ENCODE measurements at regions not wholly inside any gene's neighbourhood (a gene's known extent, or its start where the extent isn't known, plus 50 kb on each side); places are given as distances from the start of the nearest gene placed in this dataset.

- TF ChIP-seq ZNF274 (IDR thresholded peaks at IDR 0.05; ENCODE audit: low read depth, low read length): no peak
- no peak for TF ChIP-seq FOSL1 (IDR thresholded peaks at IDR 0.05; ENCODE audit: low read depth)
- TF ChIP-seq CTCF (IDR thresholded peaks at IDR 0.05 in 2 of 3, conservative IDR thresholded peaks at IDR 0.05 in 1 of 3; ENCODE audit: borderline replicate concordance in 1 of 3, insufficient read depth in 1 of 3, low read depth in 2 of 3, low read length in 2 of 3): no peak
- TF ChIP-seq ELF1 (IDR thresholded peaks at IDR 0.05; ENCODE audit: borderline replicate concordance, low read depth): no peak
- no peak for TF ChIP-seq TCF7L2 (IDR thresholded peaks at IDR 0.05; ENCODE audit: borderline replicate concordance, extremely low read depth, insufficient read depth, insufficient read length)
- TF ChIP-seq RAD21 (IDR thresholded peaks at IDR 0.05; ENCODE audit: low read depth): no peak
- TF ChIP-seq REST (IDR thresholded peaks at IDR 0.05; ENCODE audit: low read depth): no peak
- no peak for TF ChIP-seq EGR1 (IDR thresholded peaks at IDR 0.05; ENCODE audit: low read depth)
- TF ChIP-seq JUND (IDR thresholded peaks at IDR 0.05): no peak
- no peak for TF ChIP-seq ZFX (IDR thresholded peaks at IDR 0.05)
- no peak for TF ChIP-seq YY1 (IDR thresholded peaks at IDR 0.05; ENCODE audit: extremely low read depth, insufficient replicate concordance, low read depth, low read length)
- no peak for TF ChIP-seq ZBTB33 (IDR thresholded peaks at IDR 0.05; ENCODE audit: extremely low read depth, insufficient replicate concordance, low read length)
- TF ChIP-seq POLR2AphosphoS5 (IDR thresholded peaks at IDR 0.05; ENCODE audit: low read depth, low read length): no peak
- no peak for TF ChIP-seq ATF3 (IDR thresholded peaks at IDR 0.05)
- no peak for TF ChIP-seq CEBPB (IDR thresholded peaks at IDR 0.05; ENCODE audit: low read depth)
- TF ChIP-seq CBX3 (IDR thresholded peaks at IDR 0.05; ENCODE audit: low read depth): no peak
- TF ChIP-seq EZH2 (IDR thresholded peaks at IDR 0.05): no peak
- RAD21 ChIA-PET (ENCODE audit: low non-redundant PET in 1 of 2, low total read pairs in 2 of 2, uncharacterized antibody in 2 of 2, unreplicated experiment in 2 of 2): no interaction called here
- no peaks in the 10 kb centered on the region for H3K27me3 ChIP-seq (ENCODE audit: insufficient read depth, low read length)
Measured at GRCh38 chr7:346116-346898, 56.3 kb downstream of the FOXL3 start.

More at GRCh38 chr7:346116-346898, 56.3 kb downstream of the FOXL3 start:
- H3K4me1 ChIP-seq (ENCODE audit: control insufficient read depth in 1 of 2, insufficient read depth in 2 of 2, low read length in 2 of 2): no peaks in the 10 kb centered on the region
- H4K20me1 ChIP-seq (ENCODE audit: insufficient read depth): no peaks in the 10 kb centered on the region
- intact Hi-C loops (cut with micrococcal nuclease): no loop called here
- no peaks in the 10 kb centered on the region for H3K36me3 ChIP-seq (ENCODE audit: control insufficient read depth in 1 of 2, insufficient read depth in 2 of 2, low read length in 2 of 2)
- H3K27ac ChIP-seq (ENCODE audit: low read depth, low read length): no peak overlapping the region
- H2AFZ ChIP-seq (ENCODE audit: low read depth, low read length, poor library complexity, severe bottlenecking): no peak overlapping the region
- no peak overlapping the region for H3K4me2 ChIP-seq (ENCODE audit: low read length)
- no peak for DNase-seq (ENCODE audit: low read depth, low spot score)
- ChIA-PET CTCF (no interaction called here), POLR2A (no interaction called here)
- H3K9ac ChIP-seq (ENCODE audit: low read length): no peak overlapping the region
- BruUV-seq (replicated peaks): no TSS peak
- no peak for ATAC-seq
- H3K79me2 ChIP-seq (ENCODE audit: insufficient read depth, low read length): no peaks in the 10 kb centered on the region
- no peaks in the 10 kb centered on the region for H3K9me2 ChIP-seq (ENCODE audit: insufficient read depth)
- H3K9me3 ChIP-seq (ENCODE audit: control insufficient read depth in 1 of 2, insufficient read depth in 1 of 2, low read depth in 1 of 2, low read length in 2 of 2): peaks cover 0 to 6% of the 10 kb centered on the region in 2 experiments; a peak in 1 of 4 replicates
- no peak overlapping the region for H3K4me3 ChIP-seq (replicated peaks in 1 of 2; ENCODE audit: low read depth in 1 of 2, low read length in 2 of 2)
